ENCODE measurements at regions not wholly inside any gene's neighbourhood (a gene's known extent, or its start where the extent isn't known, plus 50 kb on each side); places are given as distances from the start of the nearest gene placed in this dataset.

DNA sequence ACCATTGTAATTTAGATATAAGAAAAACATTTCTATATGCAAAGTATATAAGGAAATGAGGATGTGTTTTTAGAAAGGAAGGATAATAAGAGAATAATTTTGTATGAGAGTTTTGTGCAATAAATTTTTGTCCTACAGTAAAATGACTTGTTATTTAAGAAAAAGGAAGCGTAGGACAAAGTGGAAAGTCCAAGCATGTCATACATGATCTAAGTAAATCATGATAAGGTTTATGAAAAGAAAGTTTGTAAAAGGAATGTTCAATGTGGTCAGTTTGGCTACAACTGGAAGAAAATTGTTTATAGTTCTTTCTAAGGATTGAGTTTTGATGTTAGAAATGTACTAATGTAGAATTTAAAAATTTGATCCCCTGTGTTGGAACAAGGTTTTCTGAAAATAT, 222.3 kb downstream of the KATNAL1 start:
- Histone ChIP-seq H2BK20ac (ENCODE audit: low read length) (no peak overlapping the region), H3K14ac (ENCODE audit: insufficient read length) (no peak overlapping the region), H3K4ac (replicated peaks; ENCODE audit: insufficient read length, low read depth, low read length) (no peak overlapping the region), H3K4me2 (ENCODE audit: insufficient read depth in 1 of 2, low read depth in 2 of 2, low read length in 2 of 2) (no peak overlapping the region), H2BK15ac (ENCODE audit: low read length) (no peak overlapping the region), H3K27ac (ENCODE audit: low read depth, low read length) (no peak overlapping the region), H4K20me1 (replicated peaks in 1 of 2; ENCODE audit: control insufficient read depth in 1 of 2, insufficient read depth in 2 of 2, low read length in 2 of 2) (no peaks in the 10 kb centered on the region), H2BK5ac (ENCODE audit: low read depth, low read length) (no peak overlapping the region), H2BK12ac (ENCODE audit: low read depth, low read length) (no peak overlapping the region), H3K27me3 (replicated peaks in 1 of 4; ENCODE audit: control insufficient read depth in 3 of 4, extremely low read depth in 1 of 4, insufficient read depth in 3 of 4, low read length in 3 of 4) (no peaks in the 10 kb centered on the region), H3K9ac (replicated peaks in 1 of 4; ENCODE audit: extremely low read depth in 1 of 4, low read depth in 3 of 4, low read length in 3 of 4) (no peak overlapping the region), H4K91ac (replicated peaks; ENCODE audit: insufficient read length, low read length) (no peak overlapping the region), H3K23ac (ENCODE audit: insufficient read length) (no peak overlapping the region), H4K5ac (ENCODE audit: insufficient read length, low read depth, low read length) (no peak overlapping the region), H3K18ac (ENCODE audit: extremely low read depth, low read length) (no peak overlapping the region), H2BK120ac (replicated peaks; ENCODE audit: low read depth, low read length) (no peak overlapping the region), H3K56ac (replicated peaks; ENCODE audit: insufficient read length, low read depth, low read length) (no peak overlapping the region), H3K4me1 (replicated peaks in 1 of 4; ENCODE audit: control insufficient read depth in 3 of 4, insufficient read depth in 4 of 4, low read length in 3 of 4) (no peaks in the 10 kb centered on the region), H3K79me2 (ENCODE audit: control insufficient read depth in 1 of 2, insufficient read depth in 2 of 2, low read length in 2 of 2) (no peaks in the 10 kb centered on the region), H3K4me3 (ENCODE audit: extremely low read depth in 1 of 4, insufficient read depth in 2 of 4, low read depth in 3 of 4, low read length in 4 of 4) (no peak overlapping the region), H3K79me1 (ENCODE audit: low read depth, low read length) (no peaks in the 10 kb centered on the region), H2AFZ (ENCODE audit: low read length) (no peak overlapping the region), H4K8ac (ENCODE audit: extremely low read depth, insufficient read depth, low read length) (no peak overlapping the region), H3K23me2 (ENCODE audit: low read depth, low read length) (no peaks in the 10 kb centered on the region), H3K36me3 (ENCODE audit: control insufficient read depth in 2 of 4, insufficient read depth in 4 of 4, low read length in 3 of 4) (no peaks in the 10 kb centered on the region; a peak in 1 of 8 replicates), H3K9me3 (ENCODE audit: insufficient read depth in 2 of 2, low read depth in 1 of 2, low read length in 1 of 2) (peaks cover 17 to 21% of the 10 kb centered on the region in 2 experiments), H2AK5ac (ENCODE audit: low read depth, low read length) (no peak overlapping the region)
- WGBS, 2 experiments (ENCODE audit: extremely low coverage in 1 of 2, insufficient coverage in 1 of 2, insufficient read length in 1 of 2, insufficient replicate concordance in 2 of 2, low coverage in 1 of 2, low lambda C conversion rate in 2 of 2, missing lambda C conversion rate in 1 of 2) = 76% methylated on average over 1 of the region's 1 CpG; no CpG with 5 or more reads in 1 of the 2 experiments
- CTCF ChIA-PET (ENCODE audit: partially characterized antibody) = no interaction called here
- FAIRE-seq (no peak), DNase-seq (ENCODE audit: low read depth in 1 of 2, low spot score in 2 of 2) (no peak)
- POLR2A ChIA-PET (ENCODE audit: partially characterized antibody) = no interaction called here
- no peak for TF ChIP-seq BACH1 (IDR thresholded peaks at IDR 0.05; ENCODE audit: low read length)
- no peak for TF ChIP-seq EGR1 (IDR thresholded peaks at IDR 0.05; ENCODE audit: borderline replicate concordance, low read depth, low read length)
- no peak for TF ChIP-seq CHD2 (IDR thresholded peaks at IDR 0.05; ENCODE audit: low read length)
